H1 (cell line): ENCODE measurements at regions not wholly inside any gene's neighbourhood (a gene's known extent, or its start where the extent isn't known, plus 50 kb on each side); places are given as distances from the start of the nearest gene placed in this dataset.

Experiments
- CTCF ChIA-PET: fragments of 300-600 bp; sonication (Branson Sonifier 250); formaldehyde crosslinking; loops from one replicate; lab custom pipeline; 2021; ENCODE audit not compliant: partially characterized antibody; lab: Charles Lee
- POLR2A ChIA-PET: fragments of 300-600 bp; sonication (Branson Sonifier 250); formaldehyde crosslinking; loops from one replicate; lab custom pipeline; 2021; ENCODE audit warnings: inconsistent platforms; ENCODE audit not compliant: partially characterized antibody; lab: Charles Lee
- DNase-seq, 2 experiments: peaks; one replicate each; pipeline versions ENCODE4 v3.0.0 to v3.0.0-alpha.2; 2010 to 2022; ENCODE audit warnings: low spot score in 2 of 2, low read depth in 1 of 2, mixed read lengths in 1 of 2
- FAIRE-seq: peaks from 2 replicates; lab custom pipeline; 2011; peaks lifted over from hg19 to GRCh38; lab: Jason Lieb, UNC
- H2AFZ ChIP-seq: 2 replicates; pipeline ENCODE4 v1.8.1; 2012; ENCODE audit warnings: low read length, inconsistent platforms
- H2AK5ac ChIP-seq: 2 replicates; pipeline ENCODE4 v1.6.1; 2013; ENCODE audit warnings: low read depth, low read length
- H2BK120ac ChIP-seq: replicated peaks from 2 replicates; pipeline ENCODE3; 2013; ENCODE audit warnings: low read depth, low read length, inconsistent platforms
- H2BK12ac ChIP-seq: 2 replicates; pipeline ENCODE4 v1.6.1; 2013; ENCODE audit warnings: low read depth, low read length
- H2BK15ac ChIP-seq: 2 replicates; pipeline ENCODE4 v1.6.1; 2013; ENCODE audit warnings: low read length
- H2BK20ac ChIP-seq: 2 replicates; pipeline ENCODE4 v1.6.1; 2013; ENCODE audit warnings: low read length
- H2BK5ac ChIP-seq: 2 replicates; pipeline ENCODE4 v1.6.1; 2013; ENCODE audit warnings: low read depth, low read length
- H3K14ac ChIP-seq: 2 replicates; pipeline ENCODE4 v1.6.1; 2013; ENCODE audit warnings: inconsistent platforms; ENCODE audit not compliant: insufficient read length
- H3K18ac ChIP-seq: 2 replicates; pipeline ENCODE4 v1.6.1; 2013; ENCODE audit warnings: low read length; ENCODE audit errors: extremely low read depth
- H3K23ac ChIP-seq: 2 replicates; pipeline ENCODE4 v1.6.1; 2013; ENCODE audit warnings: inconsistent platforms; ENCODE audit not compliant: insufficient read length
- H3K23me2 ChIP-seq: 2 replicates; pipeline ENCODE4 v1.6.1; 2013; ENCODE audit warnings: low read depth, low read length
- H3K27ac ChIP-seq: 2 replicates; pipeline ENCODE4 v1.6.1; 2011; ENCODE audit warnings: low read depth, low read length, inconsistent platforms
- H3K27me3 ChIP-seq, 4 experiments: replicated peaks in 1 of 4; 1 replicate in 1 of 4; 2 replicates in 3 of 4; pipeline versions ENCODE4 v1.6.1 to v1.8.1; 2011 to 2013; ENCODE audit warnings: low read length in 3 of 4, mild to moderate bottlenecking in 3 of 4, inconsistent platforms in 2 of 4, mixed read lengths in 2 of 4, moderate library complexity in 1 of 4; ENCODE audit not compliant: control insufficient read depth in 3 of 4, insufficient read depth in 3 of 4; ENCODE audit errors: extremely low read depth in 1 of 4
- H3K36me3 ChIP-seq, 4 experiments: 2 replicates each; pipeline versions ENCODE4 v1.6.1 to v1.8.1; 2011 to 2013; ENCODE audit warnings: mild to moderate bottlenecking in 4 of 4, low read length in 3 of 4, moderate library complexity in 2 of 4, control low read depth in 1 of 4, inconsistent platforms in 1 of 4; ENCODE audit not compliant: insufficient read depth in 4 of 4, control insufficient read depth in 2 of 4
- H3K4ac ChIP-seq: replicated peaks from 2 replicates; pipeline ENCODE3; 2013; ENCODE audit warnings: low read length, low read depth, mixed read lengths, inconsistent platforms; ENCODE audit not compliant: insufficient read length
- H3K4me1 ChIP-seq, 4 experiments: replicated peaks in 1 of 4; 1 replicate in 1 of 4; 2 replicates in 3 of 4; pipeline versions ENCODE4 v1.6.1 to v1.8.1; 2011 to 2013; ENCODE audit warnings: low read length in 3 of 4, inconsistent platforms in 2 of 4, mixed read lengths in 1 of 4; ENCODE audit not compliant: insufficient read depth in 4 of 4, control insufficient read depth in 3 of 4
- H3K4me2 ChIP-seq, 2 experiments: 2 replicates each; pipeline versions ENCODE4 v1.6.1 to v1.8.1; 2011 to 2013; ENCODE audit warnings: low read depth in 2 of 2, low read length in 2 of 2, control low read depth in 1 of 2, inconsistent platforms in 1 of 2, mild to moderate bottlenecking in 1 of 2; ENCODE audit not compliant: insufficient read depth in 1 of 2
- H3K4me3 ChIP-seq, 4 experiments: fragments of 200-600, 300-600 bp in 1 of 4; sonication (generic), shearing (Covaris generic), sonication (Bioruptor Twin) in 1 of 4; 2 replicates each; pipeline versions ENCODE4 v1.5.1 to v1.8.1; 2011 to 2016; ENCODE audit warnings: low read length in 4 of 4, low read depth in 3 of 4, control low read depth in 2 of 4, inconsistent platforms in 2 of 4, mild to moderate bottlenecking in 2 of 4, mixed read lengths in 1 of 4, moderate library complexity in 1 of 4; ENCODE audit not compliant: insufficient read depth in 2 of 4; ENCODE audit errors: extremely low read depth in 1 of 4
- H3K56ac ChIP-seq: replicated peaks from 2 replicates; pipeline ENCODE3; 2013; ENCODE audit warnings: low read depth, mild to moderate bottlenecking, mixed read lengths, low read length, inconsistent platforms; ENCODE audit not compliant: insufficient read length
- H3K79me1 ChIP-seq: 2 replicates; pipeline ENCODE4 v1.6.1; 2013; ENCODE audit warnings: low read depth, low read length, control low read depth
- H3K79me2 ChIP-seq, 2 experiments: 2 replicates each; pipeline versions ENCODE4 v1.6.1 to v1.8.1; 2012 to 2013; ENCODE audit warnings: low read length in 2 of 2, mild to moderate bottlenecking in 2 of 2, inconsistent platforms in 1 of 2; ENCODE audit not compliant: insufficient read depth in 2 of 2, control insufficient read depth in 1 of 2
- H3K9ac ChIP-seq, 4 experiments: replicated peaks in 1 of 4; 1 replicate in 1 of 4; 2 replicates in 3 of 4; pipeline versions ENCODE4 v1.6.1 to v1.8.1; 2011 to 2013; ENCODE audit warnings: low read depth in 3 of 4, low read length in 3 of 4, control low read depth in 2 of 4, mild to moderate bottlenecking in 2 of 4, moderate library complexity in 2 of 4, inconsistent platforms in 1 of 4; ENCODE audit errors: extremely low read depth in 1 of 4
- H3K9me3 ChIP-seq, 2 experiments: 2 replicates each; pipeline versions ENCODE4 v1.6.1 to v1.8.1; 2012 to 2013; ENCODE audit warnings: mild to moderate bottlenecking in 2 of 2, moderate library complexity in 2 of 2, control low read depth in 1 of 2, inconsistent platforms in 1 of 2, low read depth in 1 of 2, low read length in 1 of 2, mixed read lengths in 1 of 2; ENCODE audit not compliant: insufficient read depth in 2 of 2
- H4K20me1 ChIP-seq, 2 experiments: replicated peaks in 1 of 2; 2 replicates each; pipeline versions ENCODE3 to v1.8.1; 2011 to 2013; ENCODE audit warnings: inconsistent platforms in 2 of 2, low read length in 2 of 2, mild to moderate bottlenecking in 1 of 2; ENCODE audit not compliant: insufficient read depth in 2 of 2, control insufficient read depth in 1 of 2
- H4K5ac ChIP-seq: 2 replicates; pipeline ENCODE4 v1.6.1; 2013; ENCODE audit warnings: low read length, low read depth, mixed read lengths, inconsistent platforms; ENCODE audit not compliant: insufficient read length
- H4K8ac ChIP-seq: 2 replicates; pipeline ENCODE4 v1.8.0; 2013; ENCODE audit warnings: mild to moderate bottlenecking, moderate library complexity, low read length, inconsistent platforms; ENCODE audit not compliant: insufficient read depth; ENCODE audit errors: extremely low read depth
- H4K91ac ChIP-seq: replicated peaks from 2 replicates; pipeline ENCODE3; 2013; ENCODE audit warnings: low read length, mixed read lengths, inconsistent platforms; ENCODE audit not compliant: insufficient read length
- ATF3 ChIP-seq: IDR thresholded peaks from 2 replicates; pipeline ENCODE4 v1.6.1; 2011; ENCODE audit warnings: low read depth, mild to moderate bottlenecking, low read length; ENCODE audit not compliant: insufficient read depth
- BACH1 ChIP-seq: IDR thresholded peaks from 2 replicates; pipeline ENCODE4 v1.6.1; 2012; ENCODE audit warnings: low read length, improper control_type of control experiment
- HDAC2 ChIP-seq, 2 experiments: fragments of 300-600 bp in 1 of 2; sonication (generic) in 1 of 2; IDR thresholded peaks; 2 replicates each; pipeline ENCODE4 v1.6.1; 2011 to 2012; ENCODE audit warnings: low read depth in 2 of 2, low read length in 2 of 2, mild to moderate bottlenecking in 2 of 2, moderate library complexity in 2 of 2, borderline replicate concordance in 1 of 2, inconsistent platforms in 1 of 2
- JUN ChIP-seq: IDR thresholded peaks from 2 replicates; pipeline ENCODE4 v1.6.1; 2011; ENCODE audit warnings: low read depth, mild to moderate bottlenecking, improper control_type of control experiment, low read length
- JUND ChIP-seq: IDR thresholded peaks from 2 replicates; pipeline ENCODE4 v1.6.1; 2011; ENCODE audit warnings: mild to moderate bottlenecking, improper control_type of control experiment, low read length
- KDM1A ChIP-seq: fragments of 200-600, 300-600 bp; sonication (generic); IDR thresholded peaks from 2 replicates; pipeline ENCODE4 v1.7.1; 2016; ENCODE audit warnings: mild to moderate bottlenecking, low read length, borderline replicate concordance
- KDM4A ChIP-seq: IDR thresholded peaks from one replicate; pipeline ENCODE4 v1.7.1; 2012; ENCODE audit warnings: low read depth, mild to moderate bottlenecking, moderate library complexity, low read length, inconsistent platforms; ENCODE audit not compliant: severe bottlenecking
- PHF8 ChIP-seq: fragments of 200-600 bp; sonication (generic); conservative IDR thresholded peaks from 2 replicates; pipeline ENCODE4 v1.7.1; 2012; ENCODE audit warnings: low read depth, mild to moderate bottlenecking, inconsistent platforms, low read length, moderate library complexity
- SP2 ChIP-seq: IDR thresholded peaks from 2 replicates; pipeline ENCODE4 v1.6.1; 2012; ENCODE audit warnings: mild to moderate bottlenecking, low read length, inconsistent platforms
- TAF7 ChIP-seq: optimal IDR thresholded peaks from 2 replicates; pipeline ENCODE3; 2011; ENCODE audit warnings: low read depth, mild to moderate bottlenecking, inconsistent platforms, low read length, moderate library complexity, borderline replicate concordance
- WGBS, 2 experiments: shearing (Covaris generic) in 1 of 2; methylation state at CpG; one replicate each; pipeline versions ENCODE4 v1.1.6 to v1.1.7; 2013 to 2015; ENCODE audit warnings: low lambda C conversion rate in 2 of 2, mixed read lengths in 2 of 2, inconsistent platforms in 1 of 2, low coverage in 1 of 2, missing lambda C conversion rate in 1 of 2; ENCODE audit not compliant: insufficient replicate concordance in 2 of 2, insufficient coverage in 1 of 2, insufficient read length in 1 of 2; ENCODE audit errors: extremely low coverage in 1 of 2, missing lambda C conversion rate in 1 of 2; 5-methylcytosine and 5-hydroxymethylcytosine counted together

- Histone ChIP-seq H3K23ac (no peak overlapping the region), H4K5ac (no peak overlapping the region), H2BK12ac (no peak overlapping the region), H3K4ac (no peak overlapping the region), H3K4me2 (no peak overlapping the region), H3K27ac (no peak overlapping the region), H2BK20ac (no peak overlapping the region), H2BK15ac (no peak overlapping the region), H2AK5ac (no peak overlapping the region), H3K9me3 (no peaks in the 10 kb centered on the region), H3K36me3 (no peaks in the 10 kb centered on the region), H4K91ac (no peak overlapping the region), H3K14ac (no peak overlapping the region), H4K20me1 (no peaks in the 10 kb centered on the region), H2BK120ac (no peak overlapping the region), H3K56ac (no peak overlapping the region), H3K79me1 (no peaks in the 10 kb centered on the region), H3K18ac (no peak overlapping the region), H3K9ac (no peak overlapping the region), H4K8ac (no peak overlapping the region), H3K23me2 (no peaks in the 10 kb centered on the region), H2AFZ (peak overlapping the region; percentile 14; the same call in 1 of the 2 replicates), H3K4me1 (peaks cover 2 to 3% (median 3%) of the 10 kb centered on the region in 4 experiments; a peak in 4 of 7 replicates), H3K4me3 (no peak overlapping the region), H3K27me3 (no peaks in the 10 kb centered on the region; a peak in 1 of 7 replicates), H2BK5ac (no peak overlapping the region), H3K79me2 (no peaks in the 10 kb centered on the region)
- ChIA-PET POLR2A (no interaction called here), CTCF (interaction anchor here (0.7 to 1.8 kb wide), 3 partner anchors 8 to 81 kb away, joined by 3 to 4 read pairs (median 3); no protein-coding TSS in a partner anchor)
- 63% methylated on average over 6 of the region's 6 CpGs; no CpG with 5 or more reads in 1 of the 2 experiments for WGBS, 2 experiments
- FAIRE-seq (no peak), DNase-seq (no peak)
- TF ChIP-seq ATF3 (no peak), JUND (no peak), BACH1 (no peak), PHF8 (no peak), SP2 (no peak), HDAC2 (IDR thresholded peaks at IDR 0.05; ENCODE audit: borderline replicate concordance in 1 of 2, low read depth in 2 of 2, low read length in 2 of 2) (no peak), TAF7 (no peak), KDM4A (no peak), JUN (no peak), KDM1A (no peak)
These were observed 89.3 kb upstream of the SRD5A3 start for GRCh38 chr4:55256787-55257186.
